ELF-1 (cell line): ENCODE measurements at regions not wholly inside any gene's neighbourhood (a gene's known extent, or its start where the extent isn't known, plus 50 kb on each side); places are given as distances from the start of the nearest gene placed in this dataset.
"Not testable (repeated sequence)": the region's sequence is repeated elsewhere in the genome, so short reads cannot be mapped to it uniquely, and the experiment has no call there.

Source experiments
- DNase-seq: peaks from one replicate; pipeline ENCODE4 v3.0.0-alpha.2; 2016; ENCODE audit warnings: low read depth, low spot score

DNA sequence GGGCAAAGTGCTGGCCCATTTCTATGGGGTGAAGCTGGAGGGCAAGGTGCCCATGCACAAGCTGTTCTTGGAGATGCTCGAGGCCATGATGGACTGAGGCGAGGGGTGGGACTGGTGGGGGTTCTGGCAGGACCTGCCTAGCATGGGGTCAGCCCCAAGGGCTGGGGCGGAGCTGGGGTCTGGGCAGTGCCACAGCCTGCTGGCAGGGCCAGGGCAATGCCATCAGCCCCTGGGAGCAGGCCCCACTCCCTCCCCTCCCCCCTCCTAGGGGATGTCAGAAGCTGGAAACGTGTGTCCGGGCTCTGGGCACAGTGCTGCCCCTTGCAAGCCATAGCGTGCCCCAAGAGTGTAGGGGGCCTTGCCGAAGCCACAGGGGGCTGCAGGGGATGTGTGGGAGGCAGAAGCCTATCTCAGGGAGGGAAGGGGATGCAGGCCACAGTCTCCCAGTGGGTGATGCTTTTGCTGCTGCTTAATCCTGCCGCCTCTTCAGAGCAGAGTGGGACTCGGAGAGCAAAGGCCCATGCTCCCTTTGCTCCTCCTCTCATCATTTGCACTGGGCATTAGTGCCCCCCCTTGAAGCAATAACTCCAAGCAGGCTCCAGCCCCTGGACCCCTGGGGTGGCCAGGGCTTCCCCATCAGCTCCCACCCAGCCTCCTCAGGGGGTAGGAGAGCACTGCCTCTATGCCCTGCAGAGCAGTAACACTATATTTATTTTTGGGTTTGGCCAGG is 85.2 kb downstream of the MRPL57 start:
- DNase-seq, result not testable (repeated sequence)

DNA sequence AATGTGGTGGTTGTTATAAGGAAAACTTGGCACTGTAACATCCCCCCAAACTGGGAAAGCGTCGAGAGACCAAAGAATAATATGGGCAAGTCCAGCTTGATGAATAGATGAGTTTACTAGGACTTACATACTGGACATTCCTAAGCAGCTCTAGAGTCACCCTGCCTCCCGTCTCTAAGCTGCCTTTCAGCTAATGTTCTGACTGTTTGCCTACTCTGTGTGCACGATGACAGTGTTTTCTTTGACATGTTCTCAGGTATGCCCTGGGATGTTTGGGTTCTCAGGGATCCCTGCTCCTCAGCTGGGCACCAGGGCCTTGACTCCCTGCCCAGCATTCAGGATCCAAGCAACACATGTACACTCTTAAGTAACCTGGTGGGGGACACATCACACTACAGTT is 87.5 kb downstream of the MRPL57 start:
- not testable (repeated sequence) for DNase-seq

DNA sequence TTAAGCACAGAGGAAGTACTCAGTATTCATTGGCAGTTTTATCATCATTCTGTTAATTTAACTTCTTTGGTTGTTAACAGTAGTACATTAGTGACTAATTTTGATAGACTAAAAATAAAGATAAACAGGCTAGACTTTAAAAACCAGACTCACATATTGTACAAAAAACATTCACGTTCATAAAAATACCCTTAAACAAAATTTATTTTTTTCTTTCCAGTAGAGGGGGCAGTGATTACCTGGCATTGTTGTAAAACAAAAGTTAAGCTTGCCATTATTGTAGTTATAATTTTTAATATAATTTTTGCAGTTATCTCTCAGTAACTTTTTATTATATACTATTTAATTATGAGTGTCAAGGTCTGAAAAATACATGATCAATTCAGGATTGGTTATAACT is 92.0 kb downstream of the MRPL57 start:
- DNase-seq, result not testable (repeated sequence)

DNA sequence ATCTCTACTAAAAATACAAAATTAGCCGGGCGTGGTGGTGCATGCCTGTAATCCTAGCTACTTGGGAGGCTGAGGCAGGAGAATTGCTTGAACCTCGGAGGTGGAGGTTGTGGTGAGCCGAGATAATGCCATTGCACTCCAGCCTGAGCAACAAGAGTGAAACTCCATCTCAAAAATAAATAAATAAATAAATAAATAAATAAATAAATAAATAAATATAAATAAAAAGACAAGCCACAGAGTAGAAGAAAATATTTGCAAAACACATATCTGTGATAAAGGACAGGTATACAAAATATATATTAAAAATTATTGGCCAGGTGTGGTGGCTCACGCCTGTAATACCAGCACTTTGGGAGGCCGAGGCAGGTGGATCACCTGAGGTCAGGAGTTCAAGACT is 96.0 kb downstream of the MRPL57 start:
- not testable (repeated sequence) for DNase-seq

DNA sequence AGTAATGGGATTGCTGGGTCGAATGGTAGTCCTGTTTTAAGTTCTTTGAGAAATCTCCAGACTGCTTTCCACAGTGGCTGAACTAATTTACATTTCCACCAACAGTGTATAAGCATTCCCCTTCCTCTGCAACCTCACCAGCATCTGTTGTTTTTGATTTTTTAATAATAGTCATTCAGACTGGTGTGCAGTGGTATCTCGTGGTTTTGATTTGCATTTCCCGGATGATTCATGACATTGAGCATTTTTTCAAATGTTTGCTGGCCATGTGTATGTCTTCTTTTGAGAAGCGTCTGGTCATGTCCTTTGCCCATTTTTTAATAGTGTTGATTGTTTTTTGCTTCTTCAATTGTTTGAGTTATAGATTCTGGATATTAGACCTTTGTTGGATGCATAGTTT is 98.0 kb downstream of the MRPL57 start:
- DNase-seq, result not testable (repeated sequence)

DNA sequence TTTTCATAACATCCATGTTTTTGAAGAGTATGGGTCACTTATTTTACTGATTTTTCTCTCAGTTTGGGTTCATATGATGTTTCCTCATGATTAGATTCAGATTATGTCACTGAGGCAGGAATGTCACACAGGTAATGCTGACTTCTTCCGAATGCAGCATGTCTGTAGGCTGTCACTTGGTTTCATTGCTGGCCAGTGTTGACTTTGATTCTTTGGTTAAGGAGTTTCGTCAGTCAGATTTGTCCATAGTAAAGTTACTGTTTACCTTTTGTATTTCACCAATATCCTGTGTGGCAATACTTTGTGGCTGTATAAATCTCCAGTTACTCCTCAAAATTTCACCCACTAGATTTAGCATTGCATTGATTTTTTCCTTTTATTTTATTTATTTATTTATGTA is 105.6 kb downstream of the MRPL57 start:
- no peak for DNase-seq

DNA sequence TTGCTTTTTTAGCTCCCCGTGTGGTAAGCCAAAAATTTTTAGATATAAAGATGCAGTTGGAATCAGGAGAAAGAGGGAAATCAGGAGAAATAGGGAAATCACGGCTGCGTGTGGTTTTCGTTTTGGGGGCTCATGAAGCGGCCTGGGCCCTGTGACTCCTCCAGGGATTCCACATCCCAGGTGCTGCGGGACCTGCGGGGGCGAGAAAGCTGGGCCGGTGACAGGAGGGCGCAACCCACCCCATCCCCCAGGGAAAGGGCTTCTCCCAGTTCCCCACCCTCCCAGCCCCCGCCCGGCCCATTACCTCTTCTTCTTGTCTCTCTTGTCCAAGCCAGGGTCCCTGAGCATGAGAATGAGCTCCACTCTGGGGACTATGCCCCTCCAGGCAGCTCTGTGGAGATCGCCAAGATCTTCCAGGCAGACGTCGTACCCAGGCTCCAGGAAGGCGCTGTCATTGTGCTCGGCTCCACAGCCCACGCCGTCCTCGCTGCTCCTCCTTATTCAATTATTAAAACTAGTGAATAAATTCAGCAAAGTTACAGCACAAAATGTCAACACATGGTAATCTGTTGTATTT is 111.0 kb downstream of the MRPL57 start:
- DNase-seq, result no peak

DNA sequence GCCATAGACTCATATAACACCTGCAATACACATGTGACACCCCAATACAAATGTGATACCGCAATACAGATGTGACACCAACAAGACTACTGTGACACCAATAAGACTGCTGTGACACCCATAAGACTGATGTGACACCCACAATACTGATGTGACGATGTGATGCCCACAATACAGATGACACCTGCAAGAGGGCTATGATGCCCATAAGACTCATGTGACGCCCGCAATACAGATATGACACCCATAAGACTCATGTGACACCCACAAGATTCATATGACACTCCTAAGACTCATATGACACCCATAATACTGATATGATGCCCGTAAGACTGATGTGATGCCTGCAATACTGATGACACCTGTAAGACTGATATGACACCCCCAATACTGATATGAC is 113.0 kb downstream of the MRPL57 start:
- no peak for DNase-seq

DNA sequence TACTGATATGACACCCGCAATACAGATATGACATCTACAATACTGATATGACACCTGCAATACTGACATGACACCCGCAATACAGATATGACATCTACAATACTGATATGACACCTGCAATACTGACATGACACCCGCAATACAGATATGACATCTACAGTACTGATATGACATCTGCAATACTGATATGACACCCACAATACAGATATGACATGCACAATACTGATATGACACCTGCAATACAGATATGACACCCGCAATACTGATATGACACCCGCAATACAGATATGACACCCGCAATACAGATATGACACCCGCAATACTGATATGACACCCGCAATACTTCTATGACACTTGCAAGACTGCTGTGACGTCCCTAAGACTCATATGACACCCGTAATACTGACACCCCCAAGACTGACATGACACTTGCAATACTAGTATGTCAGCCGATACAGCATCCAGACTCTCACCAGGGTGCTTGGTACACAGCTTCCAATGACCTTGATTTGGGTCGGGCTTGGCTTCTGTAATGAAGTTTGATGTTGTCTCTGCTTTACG is 114.1 kb downstream of the MRPL57 start:
- DNase-seq, result not testable (repeated sequence)

DNA sequence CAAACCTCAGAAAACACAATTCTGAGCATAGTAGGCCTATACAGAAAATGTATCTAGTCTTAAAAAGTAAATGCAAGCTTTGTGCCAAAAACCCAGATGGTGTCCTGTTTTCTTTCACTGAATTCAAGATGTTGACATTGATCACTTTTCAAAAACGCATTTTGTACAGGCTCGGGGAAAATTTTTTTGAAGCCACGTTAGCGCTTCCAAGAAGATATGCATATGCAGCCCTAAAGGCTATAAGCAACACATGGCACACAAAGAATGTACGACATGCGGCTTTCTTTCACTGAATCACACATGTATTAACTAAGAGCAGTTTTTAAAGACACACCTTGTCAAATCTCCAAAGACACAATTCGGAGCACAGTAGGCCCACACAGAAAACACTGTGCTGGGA is 115.4 kb downstream of the MRPL57 start:
- no peak for DNase-seq

DNA sequence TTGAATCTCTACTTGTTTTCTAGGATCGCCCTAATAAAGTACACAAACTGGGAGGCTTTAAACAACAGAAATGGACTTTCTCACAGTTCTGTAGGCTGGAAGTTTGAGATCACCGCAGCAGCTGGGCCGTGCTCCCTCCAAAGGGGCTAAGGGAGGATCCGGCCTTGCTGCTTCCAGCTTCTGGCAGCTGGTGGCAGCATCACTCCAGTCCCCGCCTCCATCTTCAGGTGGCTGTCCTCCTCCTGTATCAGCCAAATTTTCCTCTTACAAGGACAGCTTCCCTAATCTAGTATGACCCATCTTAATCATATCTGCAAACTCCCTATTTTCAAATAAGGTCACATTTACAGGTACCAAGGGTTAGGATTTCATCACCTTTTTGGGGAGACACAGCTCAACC is 120.5 kb downstream of the MRPL57 start:
- DNase-seq, result peak; percentile 75

DNA sequence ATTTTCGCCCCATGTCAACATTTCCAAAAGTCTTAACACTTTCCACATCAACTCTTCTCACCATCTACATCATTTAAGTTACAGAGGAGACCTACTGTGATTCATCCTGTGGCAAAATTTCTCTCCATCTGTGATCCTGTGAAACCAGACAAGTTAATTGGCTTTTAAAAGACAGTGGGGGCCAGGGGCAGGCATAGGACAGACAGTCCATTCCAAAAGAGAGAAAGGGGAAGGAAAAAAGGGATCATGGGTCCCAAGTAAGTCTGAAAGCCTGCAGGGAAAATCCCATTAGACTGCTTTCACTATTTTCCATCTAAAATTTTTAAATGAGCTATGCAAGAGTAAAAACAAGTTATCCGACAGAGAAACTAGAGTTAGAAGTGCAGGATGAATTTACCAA is 121.0 kb downstream of the MRPL57 start:
- DNase-seq, result no peak

DNA sequence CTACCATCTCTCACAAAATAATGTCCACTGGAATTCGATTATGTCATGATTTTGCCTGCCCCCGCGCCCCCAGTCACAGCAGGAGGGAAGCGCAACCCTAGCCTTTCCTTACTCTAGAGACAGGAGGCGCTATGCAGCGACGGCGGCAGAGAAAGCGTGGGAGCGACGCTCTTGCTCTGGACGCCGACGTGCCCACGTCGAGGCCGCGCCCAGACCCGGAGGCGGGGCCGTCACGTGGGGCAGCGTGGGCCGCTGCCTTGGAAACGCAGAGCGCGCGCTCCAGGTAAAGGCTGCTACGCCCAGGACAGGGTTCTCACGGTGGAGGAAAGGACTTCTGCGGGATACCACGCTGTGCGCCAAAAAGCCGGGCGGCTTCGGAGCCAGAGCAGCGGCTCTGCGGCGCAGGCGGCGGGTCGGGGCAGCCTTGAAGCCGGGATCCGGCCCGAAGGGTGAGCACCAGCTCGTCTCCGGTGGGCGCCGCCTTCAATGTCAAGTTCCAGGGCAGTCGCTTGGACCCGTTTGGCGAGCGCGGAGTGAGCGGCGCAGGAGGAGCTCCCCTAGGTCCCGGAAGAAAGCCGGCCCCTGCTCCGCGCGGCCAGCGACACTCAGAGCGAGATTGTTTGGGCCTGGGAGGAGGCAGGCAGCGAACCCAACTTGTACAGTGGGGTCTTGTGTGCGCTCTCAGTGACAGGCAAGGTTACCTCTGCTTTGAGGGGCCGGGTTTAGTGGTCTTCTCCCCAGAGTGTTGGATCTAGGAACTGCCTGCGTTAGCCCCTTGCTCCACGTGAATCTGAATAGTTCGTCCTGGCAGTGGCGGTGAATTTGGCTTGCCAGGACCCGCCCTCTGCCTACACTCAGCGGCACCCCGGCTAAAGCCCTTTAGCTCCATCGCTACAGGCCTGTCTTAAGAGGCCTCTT is 121.7 kb downstream of the MRPL57 start:
- peak; percentile 96 for DNase-seq

DNA sequence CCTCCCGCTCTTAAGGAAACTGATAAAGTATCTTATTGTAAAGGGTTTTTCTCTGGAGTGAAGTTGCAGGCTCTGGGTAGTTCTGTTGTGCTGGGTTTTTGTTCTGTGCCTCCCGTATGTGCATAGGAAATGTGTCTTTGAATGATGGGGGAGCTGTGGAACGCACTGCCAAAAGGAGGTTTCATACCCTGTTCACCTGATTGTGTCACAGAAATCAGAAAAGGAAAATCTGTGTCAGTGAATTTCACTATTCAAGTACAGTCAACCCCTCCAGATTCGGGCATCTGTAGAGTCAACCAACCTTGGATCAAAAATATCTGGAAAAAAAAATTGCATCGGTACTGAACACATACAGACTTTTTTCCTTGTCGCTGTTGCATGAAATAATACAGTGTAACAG is 127.8 kb downstream of the MRPL57 start:
- DNase-seq, result no peak

DNA sequence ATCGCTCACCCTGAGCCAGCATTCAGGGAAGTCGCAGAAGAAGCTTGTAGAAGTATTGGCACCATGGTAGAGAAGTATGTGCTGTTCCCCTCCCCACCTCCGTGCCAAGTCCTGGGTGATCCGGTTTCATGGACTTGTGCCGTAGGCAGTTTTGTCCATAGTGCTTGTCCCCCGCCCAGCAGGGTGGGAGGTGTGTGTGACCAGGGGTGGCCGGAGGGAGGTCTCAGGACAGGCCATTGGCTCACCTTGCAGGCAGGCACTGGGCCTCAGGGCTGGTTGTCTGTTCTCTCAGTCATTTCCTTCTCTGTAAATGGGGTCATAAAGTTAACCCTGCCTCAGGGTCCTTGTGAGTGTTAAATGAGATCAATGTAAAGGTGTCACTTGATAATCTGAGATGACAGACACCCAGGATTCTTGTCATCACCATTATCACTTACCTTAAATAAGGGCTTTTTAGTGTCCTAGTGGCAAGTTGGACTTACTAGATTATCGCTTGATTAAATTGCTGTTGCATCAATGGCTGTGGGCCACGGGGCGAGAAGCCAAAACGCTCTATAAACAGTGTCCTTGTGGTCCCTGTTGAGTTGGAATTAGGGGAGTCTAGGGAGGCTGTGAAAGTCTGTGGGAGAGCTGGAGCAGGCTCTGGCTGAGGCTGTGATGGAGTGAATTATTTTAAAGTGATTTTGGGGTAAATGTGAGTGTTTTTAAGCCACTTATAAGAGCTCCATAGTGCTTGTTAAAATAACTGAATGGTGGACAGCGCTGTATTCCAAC is 130.0 kb downstream of the MRPL57 start:
- peak; percentile 89 for DNase-seq

DNA sequence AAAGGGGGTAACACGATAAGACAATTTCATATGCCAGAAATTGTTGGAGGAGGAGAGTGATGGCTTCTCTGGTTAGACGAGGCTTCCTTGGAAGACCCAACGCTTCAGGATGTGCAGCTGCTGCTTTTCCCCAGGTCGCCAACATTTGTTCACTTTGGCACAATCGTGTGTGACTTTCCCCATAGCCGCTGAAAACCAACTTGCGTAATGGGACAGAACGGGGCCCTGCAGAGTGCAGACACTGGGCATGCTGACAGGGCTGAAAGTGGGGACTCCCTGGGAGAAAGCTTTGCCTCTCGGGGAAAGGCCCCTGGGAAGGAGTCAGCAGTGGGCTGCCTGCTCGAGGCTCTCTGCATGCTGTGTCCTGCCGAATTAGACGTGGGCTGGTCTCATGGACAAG is 130.7 kb downstream of the MRPL57 start:
- DNase-seq, result not testable (repeated sequence)

DNA sequence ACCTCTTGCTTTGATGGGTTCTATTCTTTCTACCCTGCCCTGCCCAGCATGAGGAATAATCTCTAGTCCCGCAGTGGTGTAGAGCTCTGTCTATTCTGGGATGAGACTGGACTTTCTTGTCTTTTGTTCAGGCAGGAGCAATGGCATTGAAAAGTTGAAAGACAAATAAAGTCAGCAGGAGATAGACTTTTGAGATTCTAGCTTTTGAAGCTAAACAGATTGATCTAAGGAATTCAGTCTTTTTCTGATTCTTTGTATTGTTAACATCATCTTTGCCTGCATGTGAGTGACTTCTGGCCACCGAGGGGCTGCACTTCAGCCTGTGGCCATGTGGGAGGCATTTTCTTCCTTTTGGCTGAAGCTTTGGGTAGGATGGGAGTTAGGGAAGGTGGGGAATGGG is 132.4 kb downstream of the MRPL57 start:
- no peak for DNase-seq

DNA sequence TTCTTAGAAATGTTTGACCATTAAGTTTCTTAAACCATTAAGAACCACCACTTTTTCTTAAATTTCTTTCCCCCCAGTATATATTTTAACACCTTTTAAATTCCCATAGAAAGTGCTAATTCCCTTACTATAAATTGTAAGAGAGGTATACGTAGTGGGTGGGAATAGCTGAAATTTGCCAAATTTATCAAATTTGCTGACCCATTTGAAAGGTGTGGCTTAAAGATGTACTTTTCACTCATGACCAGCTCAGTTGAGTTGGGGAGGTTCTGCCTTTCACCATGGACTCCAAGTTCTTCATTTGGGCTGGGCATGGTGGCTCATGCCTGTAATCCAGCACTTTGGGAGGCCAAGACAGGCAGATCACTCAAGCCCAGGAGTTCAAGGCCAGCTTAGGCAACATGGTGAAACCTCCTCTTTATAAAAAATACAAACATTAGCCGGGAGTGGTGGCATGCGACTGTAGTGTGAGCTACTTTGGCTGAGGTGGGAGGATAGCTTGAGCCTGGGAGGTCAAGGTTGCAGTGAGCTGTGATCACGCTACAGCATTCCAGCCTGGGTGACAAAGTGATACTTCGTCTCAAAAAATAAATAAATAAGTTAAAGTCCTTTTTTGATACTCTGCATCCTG is 133.2 kb downstream of the MRPL57 start:
- no peak for DNase-seq

DNA sequence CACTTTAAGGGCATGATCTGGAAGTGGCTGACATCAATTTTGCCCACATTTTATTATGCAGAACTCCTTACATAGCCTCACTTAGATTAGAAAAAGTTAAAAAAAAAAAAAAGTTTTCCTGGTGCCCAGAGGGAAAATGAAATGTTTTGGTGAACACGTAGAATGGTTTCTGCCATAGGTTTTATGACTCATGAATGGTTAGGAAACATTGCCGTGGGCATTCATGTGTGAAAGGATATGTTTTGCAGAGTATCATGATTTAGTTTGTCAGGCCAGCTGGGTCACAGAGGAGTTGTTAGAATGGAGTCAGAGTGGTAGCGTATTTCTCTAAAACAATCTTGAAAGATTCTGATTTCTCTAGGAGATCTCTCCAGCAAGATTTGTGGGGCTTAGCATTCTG is 133.8 kb downstream of the MRPL57 start:
- DNase-seq, result no peak

DNA sequence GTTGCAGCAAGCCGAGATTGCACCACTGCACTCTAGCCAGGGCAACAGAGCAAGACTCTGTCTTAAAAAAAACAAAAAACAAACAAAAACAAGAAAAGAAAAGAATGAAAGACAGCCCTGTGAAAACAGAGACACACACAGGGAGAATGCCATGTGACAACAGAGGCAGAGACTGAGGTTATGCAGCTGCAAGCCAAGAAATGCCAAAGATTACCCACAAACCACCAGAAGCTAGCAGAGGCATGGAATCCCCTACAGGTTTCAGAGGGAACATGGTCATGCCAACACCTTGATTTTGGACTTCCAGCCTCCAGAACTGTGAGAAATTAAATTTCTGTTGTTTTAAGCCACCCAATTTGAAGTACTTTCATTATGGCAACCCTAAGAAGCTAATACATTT is 138.5 kb downstream of the MRPL57 start:
- DNase-seq, result not testable (repeated sequence)

DNA sequence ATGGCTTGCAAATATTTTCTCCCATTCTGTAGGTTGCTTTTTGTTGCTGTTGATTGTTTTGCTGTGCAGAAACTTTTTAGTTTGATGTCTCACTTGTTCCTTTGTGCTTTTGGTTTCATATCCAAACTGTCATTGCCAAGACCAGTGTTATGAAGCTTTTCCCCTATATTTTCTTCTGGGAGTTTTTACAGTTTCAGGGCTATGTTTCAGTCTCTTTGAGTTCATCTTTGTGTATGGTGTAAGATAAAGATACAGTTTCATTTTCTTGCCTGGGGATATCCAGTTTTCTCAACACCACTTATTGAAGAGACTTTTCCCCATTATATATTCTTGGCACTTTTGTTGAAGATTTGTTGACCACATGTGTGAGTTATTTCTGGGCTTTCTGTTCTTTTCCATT is 139.9 kb downstream of the MRPL57 start:
- DNase-seq, result no peak
